Prostate gland (tissue), 2 donors: ENCODE measurements at regions not wholly inside any gene's neighbourhood (a gene's known extent, or its start where the extent isn't known, plus 50 kb on each side); places are given as distances from the start of the nearest gene placed in this dataset.

Experiments used
- DNase-seq: peaks from one replicate; pipeline ENCODE4 v3.0.0-alpha.2; 2019; ENCODE audit warnings: low spot score
- H3K27ac ChIP-seq, 2 donors: fragments of 200-600 bp; sonication (generic); 2 replicates each; pipeline ENCODE4 v1.5.1; 2017 to 2019
- H3K27me3 ChIP-seq: fragments of 200-600 bp; sonication (generic); replicated peaks from 2 replicates; pipeline ENCODE4 v1.5.1; 2019; ENCODE audit not compliant: insufficient read depth
- H3K36me3 ChIP-seq, 2 donors: fragments of 200-600 bp; sonication (generic); 1 replicate in 1 of 2; 2 replicates in 1 of 2; pipeline versions ENCODE4 v1.5.1 to v1.8.1; 2017 to 2019
- H3K4me1 ChIP-seq: fragments of 200-600 bp; sonication (generic); replicated peaks from 2 replicates; pipeline ENCODE4 v1.5.1; 2019
- H3K4me3 ChIP-seq, 2 donors: fragments of 200-600 bp; sonication (generic); 2 replicates each; pipeline ENCODE4 v1.5.1; 2017 to 2019
- H3K9me3 ChIP-seq: fragments of 200-600 bp; sonication (generic); 2 replicates; pipeline ENCODE4 v1.5.1; 2017
- CTCF ChIP-seq, 4 experiments: fragments of 200-600 bp in 2 of 4; fragments of 450-650 bp in 2 of 4; sonication (generic) in 2 of 4; IDR thresholded peaks; 1 replicate in 3 of 4; 2 replicates in 1 of 4; pipeline ENCODE4 v1.5.1; 2016 to 2019; ENCODE audit warnings: antibody characterized with exemption in 4 of 4, mild to moderate bottlenecking in 2 of 4, moderate library complexity in 2 of 4
- POLR2A ChIP-seq: fragments of 450-650 bp; IDR thresholded peaks from one replicate; pipeline ENCODE4 v1.6.1; 2016; ENCODE audit warnings: antibody characterized with exemption, mild to moderate bottlenecking
- POLR2AphosphoS5 ChIP-seq: sonication (generic); formaldehyde crosslinking; IDR thresholded peaks from one replicate; pipeline ENCODE4 v1.6.1; 2017; ENCODE audit warnings: antibody characterized with exemption
- WGBS: methylation state at CpG from one replicate; pipeline ENCODE4 v1.1.5; 2018; 5-methylcytosine and 5-hydroxymethylcytosine counted together
- intact Hi-C: fragments of 100-400 bp; cut with DNase I; formaldehyde crosslinking; loops from one replicate; pipeline ENCODE4 v1.14.2; 2022

GRCh38 chr6:92538275-92538674, 881.1 kb downstream of the EPHA7 start:
- 26% methylated on average over 1 of the region's 1 CpG for WGBS
- no peak for DNase-seq
- intact Hi-C loops: no loop called here

GRCh38 chr6:92534109-92534508, 885.2 kb downstream of the EPHA7 start:
- Histone ChIP-seq H3K9me3 (no peaks in the 10 kb centered on the region), H3K4me1 (no peaks in the 10 kb centered on the region), H3K27ac (no peak overlapping the region), H3K27me3 (no peaks in the 10 kb centered on the region), H3K4me3 (no peak overlapping the region), H3K36me3 (no peaks in the 10 kb centered on the region)
- intact Hi-C loops: no loop called here
- no peak for DNase-seq
- TF ChIP-seq CTCF (IDR thresholded peaks at IDR 0.05) (no peak), POLR2A (no peak), POLR2AphosphoS5 (no peak)
- WGBS: 37% methylated on average over 3 of the region's 3 CpGs

More at GRCh38 chr6:92538275-92538674, 881.1 kb downstream of the EPHA7 start:
- Histone ChIP-seq H3K4me1 (no peaks in the 10 kb centered on the region), H3K4me3 (no peak overlapping the region), H3K27me3 (no peaks in the 10 kb centered on the region), H3K36me3 (no peaks in the 10 kb centered on the region), H3K27ac (no peak overlapping the region), H3K9me3 (no peaks in the 10 kb centered on the region)
- TF ChIP-seq CTCF (IDR thresholded peaks at IDR 0.05): no peak
- no peak for TF ChIP-seq POLR2AphosphoS5
- TF ChIP-seq POLR2A: no peak

- Histone ChIP-seq H3K9me3 (no peaks in the 10 kb centered on the region), H3K27ac (no peak overlapping the region), H3K36me3 (no peaks in the 10 kb centered on the region), H3K27me3 (no peaks in the 10 kb centered on the region), H3K4me1 (no peaks in the 10 kb centered on the region), H3K4me3 (no peak overlapping the region)
- 91% methylated on average over 2 of the region's 2 CpGs for WGBS
- no peak for DNase-seq
- intact Hi-C loops: no loop called here
- TF ChIP-seq POLR2A: no peak
- TF ChIP-seq POLR2AphosphoS5: no peak
- TF ChIP-seq CTCF (IDR thresholded peaks at IDR 0.05): no peak
Observed at GRCh38 chr6:92522589-92522988, 896.8 kb downstream of the EPHA7 start.

- H3K4me3 ChIP-seq: no peak overlapping the region
- TF ChIP-seq POLR2AphosphoS5 (no peak), POLR2A (no peak), CTCF (IDR thresholded peaks at IDR 0.05) (no peak)
- no peak overlapping the region for H3K27ac ChIP-seq
- no peaks in the 10 kb centered on the region for H3K36me3 ChIP-seq
- H3K4me1 ChIP-seq: no peaks in the 10 kb centered on the region
- H3K27me3 ChIP-seq: no peaks in the 10 kb centered on the region
- WGBS: 66% methylated on average over 1 of the region's 1 CpG
- DNase-seq: no peak
- intact Hi-C loops: no loop called here
- H3K9me3 ChIP-seq: no peaks in the 10 kb centered on the region
Observed at GRCh38 chr6:92521553-92521952, 897.8 kb downstream of the EPHA7 start.

GRCh38 chr6:92510137-92510536, 909.2 kb downstream of the EPHA7 start:
- Histone ChIP-seq H3K4me1 (no peaks in the 10 kb centered on the region), H3K36me3 (no peaks in the 10 kb centered on the region), H3K27me3 (no peaks in the 10 kb centered on the region), H3K4me3 (no peak overlapping the region), H3K9me3 (no peaks in the 10 kb centered on the region), H3K27ac (no peak overlapping the region)
- intact Hi-C loops: no loop called here
- WGBS: 88% methylated on average over 1 of the region's 1 CpG
- TF ChIP-seq POLR2AphosphoS5 (no peak), POLR2A (no peak), CTCF (IDR thresholded peaks at IDR 0.05) (no peak)
- no peak for DNase-seq
